NOMO-1 treated with dmso at 0.1 percent for 144 hours (cell line): ENCODE measurements at regions not wholly inside any gene's neighbourhood (a gene's known extent, or its start where the extent isn't known, plus 50 kb on each side); places are given as distances from the start of the nearest gene placed in this dataset.

Experiments used
- DNase-seq: peaks from one replicate; lab custom pipeline; 2025; ENCODE audit not compliant: unreplicated experiment; lab: John Stamatoyannopoulos, UW

GRCh38 chr7:42457663-42458062 is 220.7 kb upstream of the GLI3 start:
- DNase-seq, result no peak

GRCh38 chr7:42456756-42457276 is 219.8 kb upstream of the GLI3 start:
- DNase-seq, result no peak

GRCh38 chr7:42456267-42456666 is 219.3 kb upstream of the GLI3 start:
- no peak for DNase-seq

- DNase-seq, result no peak
These were observed 216.9 kb upstream of the GLI3 start for GRCh38 chr7:42453931-42454361.

- DNase-seq, result no peak
These were observed 215.3 kb upstream of the GLI3 start for GRCh38 chr7:42452356-42452755.

- no peak for DNase-seq
These were observed 212.4 kb upstream of the GLI3 start for GRCh38 chr7:42449431-42449830.

- DNase-seq, result no peak
These were observed 211.9 kb upstream of the GLI3 start for GRCh38 chr7:42448901-42449300.

- DNase-seq, result no peak
These were observed 208.7 kb upstream of the GLI3 start for GRCh38 chr7:42445691-42446090.

- DNase-seq, result no peak
These were observed 203.9 kb upstream of the GLI3 start for GRCh38 chr7:42440951-42441350.

GRCh38 chr7:42432644-42433043 is 195.6 kb upstream of the GLI3 start:
- DNase-seq, result no peak

- no peak for DNase-seq
These were observed 194.9 kb upstream of the GLI3 start for GRCh38 chr7:42431873-42432272.

- DNase-seq, result no peak
These were observed 192.3 kb upstream of the GLI3 start for GRCh38 chr7:42429339-42429738.

- no peak for DNase-seq
These were observed 189.2 kb upstream of the GLI3 start for GRCh38 chr7:42426163-42426562.

GRCh38 chr7:42414941-42415505 is 178.0 kb upstream of the GLI3 start:
- no peak for DNase-seq

- DNase-seq, result no peak
These were observed 177.0 kb upstream of the GLI3 start for GRCh38 chr7:42414028-42414427.

GRCh38 chr7:42409296-42409695 is 172.3 kb upstream of the GLI3 start:
- no peak for DNase-seq

GRCh38 chr7:42407833-42408232 is 170.8 kb upstream of the GLI3 start:
- DNase-seq, result no peak

GRCh38 chr7:42407021-42407710 is 170.2 kb upstream of the GLI3 start:
- DNase-seq, result no peak

- no peak for DNase-seq
These were observed 169.3 kb upstream of the GLI3 start for GRCh38 chr7:42406358-42406757.

GRCh38 chr7:42405782-42406181 is 168.8 kb upstream of the GLI3 start:
- no peak for DNase-seq

- DNase-seq, result no peak
These were observed 166.8 kb upstream of the GLI3 start for GRCh38 chr7:42403831-42404230.

GRCh38 chr7:42400961-42401360 is 164.0 kb upstream of the GLI3 start:
- DNase-seq, result no peak
